ENCODE measurements at regions not wholly inside any gene's neighbourhood (a gene's known extent, or its start where the extent isn't known, plus 50 kb on each side); places are given as distances from the start of the nearest gene placed in this dataset.

DNA sequence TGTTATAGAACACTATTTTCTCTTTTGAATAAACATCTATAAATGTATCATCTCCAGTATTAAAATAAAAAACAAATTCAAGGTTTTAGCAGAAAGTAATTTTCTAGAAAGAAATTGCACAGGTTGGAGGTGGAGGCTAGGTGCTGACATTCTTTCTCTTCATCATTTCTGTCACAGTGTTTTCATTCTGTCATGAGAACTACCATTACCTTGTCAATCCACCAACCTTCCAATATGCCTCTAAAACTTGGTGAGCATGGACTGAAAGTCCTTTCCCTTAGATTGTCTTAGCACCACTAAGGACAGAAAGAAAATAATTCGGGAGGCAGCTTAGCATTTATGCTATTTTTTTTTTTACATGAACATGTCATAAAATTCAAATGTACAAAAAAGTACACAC is 596.2 kb upstream of the DPPA4 start:
- TF ChIP-seq CTCF (conservative IDR thresholded peaks at IDR 0.05; ENCODE audit: low read length) = no peak
- TF ChIP-seq EZH2phosphoT487 (IDR thresholded peaks at IDR 0.05; ENCODE audit: borderline replicate concordance, low read depth, low read length) = no peak
